ENCODE measurements at regions not wholly inside any gene's neighbourhood (a gene's known extent, or its start where the extent isn't known, plus 50 kb on each side); places are given as distances from the start of the nearest gene placed in this dataset.

- Mint-ChIP-seq H3K27ac (no peak overlapping the region), H3K36me3 (no peaks in the 10 kb centered on the region)
These were observed 758.6 kb upstream of the KCND2 start for GRCh38 chr7:119514326-119514725.

GRCh38 chr7:119515214-119515613 lies 757.8 kb upstream of the KCND2 start:
- Mint-ChIP-seq H3K4me3 (no peak overlapping the region), H3K27me3 (no peaks in the 10 kb centered on the region), H3K36me3 (no peaks in the 10 kb centered on the region), H3K4me1 (no peaks in the 10 kb centered on the region), H3K27ac (no peak overlapping the region), H3K9me3 (peaks cover 9% of the 10 kb centered on the region)
- DNase-seq, result no peak
- CTCF ChIA-PET, result no interaction called here

More at GRCh38 chr7:119514326-119514725, 758.6 kb upstream of the KCND2 start:
- H3K27me3 Mint-ChIP-seq, result no peaks in the 10 kb centered on the region
- CTCF ChIA-PET, result no interaction called here
- no peak overlapping the region for H3K4me3 Mint-ChIP-seq
- peaks cover 11% of the 10 kb centered on the region for H3K9me3 Mint-ChIP-seq
- DNase-seq, result no peak
- no peaks in the 10 kb centered on the region for H3K4me1 Mint-ChIP-seq

GRCh38 chr7:119515962-119516361 lies 757.0 kb upstream of the KCND2 start:
- no peak overlapping the region for H3K27ac Mint-ChIP-seq
- CTCF ChIA-PET, result no interaction called here
- H3K4me1 Mint-ChIP-seq, result no peaks in the 10 kb centered on the region
- H3K9me3 Mint-ChIP-seq, result peaks cover 9% of the 10 kb centered on the region
- H3K36me3 Mint-ChIP-seq, result no peaks in the 10 kb centered on the region
- no peak overlapping the region for H3K4me3 Mint-ChIP-seq
- H3K27me3 Mint-ChIP-seq, result no peaks in the 10 kb centered on the region
- DNase-seq, result no peak

- Mint-ChIP-seq H3K9me3 (peaks cover 12% of the 10 kb centered on the region), H3K4me1 (no peaks in the 10 kb centered on the region), H3K36me3 (no peaks in the 10 kb centered on the region), H3K27me3 (no peaks in the 10 kb centered on the region), H3K4me3 (no peak overlapping the region), H3K27ac (no peak overlapping the region)
- DNase-seq, result no peak
- CTCF ChIA-PET, result no interaction called here
These were observed 750.7 kb upstream of the KCND2 start for GRCh38 chr7:119522263-119522662.

GRCh38 chr7:119522698-119523097 lies 750.3 kb upstream of the KCND2 start:
- Mint-ChIP-seq H3K27ac (no peak overlapping the region), H3K36me3 (no peaks in the 10 kb centered on the region), H3K4me1 (no peaks in the 10 kb centered on the region), H3K9me3 (peaks cover 12% of the 10 kb centered on the region), H3K27me3 (no peaks in the 10 kb centered on the region), H3K4me3 (no peak overlapping the region)
- CTCF ChIA-PET, result no interaction called here
- no peak for DNase-seq

- H3K27ac Mint-ChIP-seq, result no peak overlapping the region
- H3K4me1 Mint-ChIP-seq, result no peaks in the 10 kb centered on the region
- no peak for DNase-seq
- peaks cover 2% of the 10 kb centered on the region for H3K9me3 Mint-ChIP-seq
- no peaks in the 10 kb centered on the region for H3K27me3 Mint-ChIP-seq
- H3K36me3 Mint-ChIP-seq, result no peaks in the 10 kb centered on the region
- CTCF ChIA-PET, result no interaction called here
- no peak overlapping the region for H3K4me3 Mint-ChIP-seq
These were observed 727.9 kb upstream of the KCND2 start for GRCh38 chr7:119545118-119545517.

GRCh38 chr7:119555788-119556187 lies 717.2 kb upstream of the KCND2 start:
- no peaks in the 10 kb centered on the region for H3K4me1 Mint-ChIP-seq
- DNase-seq, result no peak
- no peaks in the 10 kb centered on the region for H3K36me3 Mint-ChIP-seq
- CTCF ChIA-PET, result no interaction called here
- H3K4me3 Mint-ChIP-seq, result no peak overlapping the region
- H3K27me3 Mint-ChIP-seq, result no peaks in the 10 kb centered on the region
- peaks cover 3% of the 10 kb centered on the region for H3K9me3 Mint-ChIP-seq
- H3K27ac Mint-ChIP-seq, result no peak overlapping the region

- Mint-ChIP-seq H3K4me1 (no peaks in the 10 kb centered on the region), H3K36me3 (no peaks in the 10 kb centered on the region), H3K9me3 (peaks cover 3% of the 10 kb centered on the region), H3K27me3 (no peaks in the 10 kb centered on the region), H3K27ac (no peak overlapping the region), H3K4me3 (no peak overlapping the region)
- CTCF ChIA-PET, result no interaction called here
- DNase-seq, result no peak
These were observed 716.5 kb upstream of the KCND2 start for GRCh38 chr7:119556436-119556835.

- DNase-seq, result no peak
- Mint-ChIP-seq H3K27me3 (no peaks in the 10 kb centered on the region), H3K9me3 (peaks cover 6% of the 10 kb centered on the region), H3K36me3 (no peaks in the 10 kb centered on the region), H3K4me3 (no peak overlapping the region), H3K27ac (no peak overlapping the region), H3K4me1 (no peaks in the 10 kb centered on the region)
- CTCF ChIA-PET, result no interaction called here
These were observed 711.2 kb upstream of the KCND2 start for GRCh38 chr7:119561751-119562150.

GRCh38 chr7:119562839-119563238 lies 710.1 kb upstream of the KCND2 start:
- DNase-seq, result no peak
- no peaks in the 10 kb centered on the region for H3K27me3 Mint-ChIP-seq
- peaks cover 6% of the 10 kb centered on the region for H3K9me3 Mint-ChIP-seq
- CTCF ChIA-PET, result no interaction called here
- H3K36me3 Mint-ChIP-seq, result no peaks in the 10 kb centered on the region
- no peak overlapping the region for H3K4me3 Mint-ChIP-seq
- no peak overlapping the region for H3K27ac Mint-ChIP-seq
- no peaks in the 10 kb centered on the region for H3K4me1 Mint-ChIP-seq

- DNase-seq, result no peak
- H3K27me3 Mint-ChIP-seq, result no peaks in the 10 kb centered on the region
- CTCF ChIA-PET, result no interaction called here
- H3K36me3 Mint-ChIP-seq, result no peaks in the 10 kb centered on the region
- no peak overlapping the region for H3K4me3 Mint-ChIP-seq
- H3K4me1 Mint-ChIP-seq, result no peaks in the 10 kb centered on the region
- no peak overlapping the region for H3K27ac Mint-ChIP-seq
- peaks cover 6% of the 10 kb centered on the region for H3K9me3 Mint-ChIP-seq
These were observed 701.3 kb upstream of the KCND2 start for GRCh38 chr7:119571666-119572065.

GRCh38 chr7:119572132-119572531 lies 700.8 kb upstream of the KCND2 start:
- CTCF ChIA-PET, result no interaction called here
- no peak overlapping the region for H3K27ac Mint-ChIP-seq
- H3K9me3 Mint-ChIP-seq, result peaks cover 6% of the 10 kb centered on the region
- DNase-seq, result no peak
- H3K27me3 Mint-ChIP-seq, result no peaks in the 10 kb centered on the region
- H3K36me3 Mint-ChIP-seq, result no peaks in the 10 kb centered on the region
- H3K4me1 Mint-ChIP-seq, result no peaks in the 10 kb centered on the region
- H3K4me3 Mint-ChIP-seq, result no peak overlapping the region

GRCh38 chr7:119572541-119572940 lies 700.4 kb upstream of the KCND2 start:
- Mint-ChIP-seq H3K4me1 (no peaks in the 10 kb centered on the region), H3K27ac (no peak overlapping the region), H3K9me3 (peaks cover 6% of the 10 kb centered on the region), H3K27me3 (no peaks in the 10 kb centered on the region), H3K4me3 (no peak overlapping the region), H3K36me3 (no peaks in the 10 kb centered on the region)
- no peak for DNase-seq
- CTCF ChIA-PET, result no interaction called here

- no peak overlapping the region for H3K4me3 Mint-ChIP-seq
- no peaks in the 10 kb centered on the region for H3K36me3 Mint-ChIP-seq
- H3K27ac Mint-ChIP-seq, result no peak overlapping the region
- DNase-seq, result no peak
- CTCF ChIA-PET, result no interaction called here
- no peaks in the 10 kb centered on the region for H3K27me3 Mint-ChIP-seq
- H3K4me1 Mint-ChIP-seq, result no peaks in the 10 kb centered on the region
- peaks cover 6% of the 10 kb centered on the region for H3K9me3 Mint-ChIP-seq
These were observed 694.9 kb upstream of the KCND2 start for GRCh38 chr7:119578116-119578515.

GRCh38 chr7:119594956-119595355 lies 678.0 kb upstream of the KCND2 start:
- no peak for DNase-seq
- no peaks in the 10 kb centered on the region for H3K4me1 Mint-ChIP-seq
- no peak overlapping the region for H3K4me3 Mint-ChIP-seq
- H3K27me3 Mint-ChIP-seq, result no peaks in the 10 kb centered on the region
- CTCF ChIA-PET, result no interaction called here
- H3K9me3 Mint-ChIP-seq, result peaks cover 8% of the 10 kb centered on the region
- H3K27ac Mint-ChIP-seq, result no peak overlapping the region
- no peaks in the 10 kb centered on the region for H3K36me3 Mint-ChIP-seq

- Mint-ChIP-seq H3K27ac (no peak overlapping the region), H3K4me3 (no peak overlapping the region), H3K9me3 (peaks cover 14% of the 10 kb centered on the region), H3K4me1 (no peaks in the 10 kb centered on the region), H3K27me3 (no peaks in the 10 kb centered on the region), H3K36me3 (no peaks in the 10 kb centered on the region)
- CTCF ChIA-PET, result no interaction called here
- no peak for DNase-seq
These were observed 676.3 kb upstream of the KCND2 start for GRCh38 chr7:119596651-119597050.

Measured in activated naive CD4-positive, alpha-beta T cell treated with anti-CD3 and anti-CD28 coated beads, Interleukin-2, amount 10 ng/mL, durations not matched to agents 7 days and 5 days (primary cell).